Hypothalamus (tissue), 51 donors: ENCODE measurements at regions not wholly inside any gene's neighbourhood (a gene's known extent, or its start where the extent isn't known, plus 50 kb on each side); places are given as distances from the start of the nearest gene placed in this dataset.
"Not testable (repeated sequence)": the region's sequence is repeated elsewhere in the genome, so short reads cannot be mapped to it uniquely, and the experiment has no call there.

Experiments
- DNase-seq, 51 donors: peaks; one replicate each; lab custom pipeline; 2025; lab: John Stamatoyannopoulos, UW

GRCh38 chr10:38356527-38356926 lies 262.4 kb downstream of the ZNF37A start:
- peak in 5 of 51 donors; percentile 1 to 53 (median 20) for DNase-seq

- DNase-seq, result not testable (repeated sequence)
Observed at GRCh38 chr10:38362514-38362913, 268.4 kb downstream of the ZNF37A start.

- DNase-seq, result not testable (repeated sequence)
Observed at GRCh38 chr10:38364073-38364472, 269.9 kb downstream of the ZNF37A start.

- DNase-seq, result peak in 15 of 51 donors; percentile 1 to 41 (median 8)
Observed at GRCh38 chr10:38365917-38366316, 271.8 kb downstream of the ZNF37A start.

- not testable (repeated sequence) for DNase-seq
Observed at GRCh38 chr10:38383800-38384199, 289.7 kb downstream of the ZNF37A start.

- DNase-seq, result not testable (repeated sequence)
Observed at GRCh38 chr10:38386869-38387268, 292.7 kb downstream of the ZNF37A start.

- DNase-seq, result not testable (repeated sequence)
Observed at GRCh38 chr10:38390725-38391124, 296.6 kb downstream of the ZNF37A start.

- DNase-seq, result not testable (repeated sequence)
Observed at GRCh38 chr10:38395465-38395864, 301.3 kb downstream of the ZNF37A start.

GRCh38 chr10:38396178-38396954 lies 302.2 kb downstream of the ZNF37A start:
- DNase-seq, result not testable (repeated sequence)

GRCh38 chr10:38401565-38401964 lies 307.4 kb downstream of the ZNF37A start:
- not testable (repeated sequence) for DNase-seq

- DNase-seq, result peak; percentile 26 to 95 (median 86)
Observed at GRCh38 chr10:38402442-38403346, 308.6 kb downstream of the ZNF37A start.

- not testable (repeated sequence) for DNase-seq
Observed at GRCh38 chr10:38403347-38404117, 309.4 kb downstream of the ZNF37A start.

GRCh38 chr10:38423634-38424033 lies 329.5 kb downstream of the ZNF37A start:
- DNase-seq, result not testable (repeated sequence)

GRCh38 chr10:38430242-38430641 lies 336.1 kb downstream of the ZNF37A start:
- not testable (repeated sequence) for DNase-seq

GRCh38 chr10:38437359-38437758 lies 343.2 kb downstream of the ZNF37A start:
- DNase-seq, result not testable (repeated sequence)

- DNase-seq, result not testable (repeated sequence)
Observed at GRCh38 chr10:38448614-38449355, 354.6 kb downstream of the ZNF37A start.

GRCh38 chr10:38449618-38450017 lies 355.5 kb downstream of the ZNF37A start:
- DNase-seq, result not testable (repeated sequence)

- DNase-seq, result not testable (repeated sequence)
Observed at GRCh38 chr10:38450372-38451057, 356.4 kb downstream of the ZNF37A start.

- not testable (repeated sequence) for DNase-seq
Observed at GRCh38 chr10:38451306-38451967, 357.3 kb downstream of the ZNF37A start.
